GM18519 (cell line): ENCODE measurements at regions not wholly inside any gene's neighbourhood (a gene's known extent, or its start where the extent isn't known, plus 50 kb on each side); places are given as distances from the start of the nearest gene placed in this dataset.
"Not testable (repeated sequence)": the region's sequence is repeated elsewhere in the genome, so short reads cannot be mapped to it uniquely, and the experiment has no call there.

Experiments used
- ATAC-seq: cut with Tn5 transposase; IDR thresholded peaks from one replicate; pipeline ENCODE4 v1.9.1; 2021; ENCODE audit warnings: mild to moderate bottlenecking, moderate library complexity; ENCODE audit not compliant: unreplicated experiment, low FRiP score

- ATAC-seq = no peak
Observed at GRCh38 chr1:87398641-87399040, 70.0 kb downstream of the LMO4 start.

DNA sequence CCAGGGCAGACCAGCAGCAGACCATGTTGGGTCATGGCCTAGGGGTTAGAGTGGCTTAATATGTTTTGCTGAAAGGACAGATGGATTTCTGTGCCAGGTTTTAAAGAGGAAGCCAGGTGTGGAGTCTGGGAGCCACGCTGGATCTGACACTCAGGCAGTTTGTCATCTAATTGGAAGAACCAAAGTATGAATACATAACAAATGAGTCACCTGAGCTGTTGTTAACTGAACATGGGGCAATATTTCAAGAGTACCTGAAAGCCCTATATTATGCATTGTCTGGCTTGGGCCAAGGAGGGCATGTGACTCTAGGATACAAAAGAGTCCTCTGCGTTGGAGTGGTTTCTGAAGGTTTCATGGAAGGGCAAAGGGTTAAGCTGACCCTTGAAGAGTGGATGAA is 70.6 kb downstream of the LMO4 start:
- ATAC-seq = no peak

DNA sequence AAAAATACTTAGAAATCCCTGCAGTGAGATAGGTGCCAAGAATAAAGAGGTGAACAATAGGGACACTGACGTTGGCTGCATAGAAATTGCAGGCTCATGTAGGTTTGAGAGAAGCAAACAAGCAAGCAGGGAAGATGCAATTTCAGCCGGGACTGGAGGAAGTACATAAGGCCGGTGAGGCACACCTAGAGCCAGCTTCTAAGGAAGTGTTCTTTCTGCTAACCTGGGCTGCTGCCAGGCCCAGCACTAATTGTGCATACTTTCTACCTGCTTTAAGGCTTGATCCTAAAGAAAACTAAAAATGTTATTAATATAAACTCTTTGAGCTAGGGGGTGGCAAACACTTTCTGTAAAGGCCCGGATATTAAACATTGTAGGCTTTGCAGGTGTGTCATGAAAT is 71.0 kb downstream of the LMO4 start:
- ATAC-seq = no peak

DNA sequence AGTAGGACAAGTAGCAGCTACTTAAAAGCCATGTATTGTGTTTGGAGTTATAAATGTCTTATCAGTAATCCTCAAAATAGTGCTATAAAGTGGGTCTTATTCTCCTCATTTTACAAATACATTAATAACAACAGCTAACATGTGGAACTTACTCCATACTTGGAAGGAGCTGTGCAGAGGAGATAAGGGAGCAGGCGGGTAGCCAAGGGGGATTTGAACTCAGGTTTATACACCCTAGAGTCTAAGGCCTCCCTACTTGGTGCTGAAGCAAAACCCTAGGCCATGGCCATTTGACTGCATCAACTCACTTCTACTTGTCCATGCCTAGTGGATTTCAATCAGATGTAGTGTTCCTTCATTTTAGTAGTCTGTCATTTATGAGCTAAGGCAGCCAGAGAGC is 72.1 kb downstream of the LMO4 start:
- ATAC-seq = no peak

GRCh38 chr1:87402241-87403002 is 73.7 kb downstream of the LMO4 start:
- ATAC-seq = no peak

- no peak for ATAC-seq
Observed at GRCh38 chr1:87403061-87403820, 74.6 kb downstream of the LMO4 start.

DNA sequence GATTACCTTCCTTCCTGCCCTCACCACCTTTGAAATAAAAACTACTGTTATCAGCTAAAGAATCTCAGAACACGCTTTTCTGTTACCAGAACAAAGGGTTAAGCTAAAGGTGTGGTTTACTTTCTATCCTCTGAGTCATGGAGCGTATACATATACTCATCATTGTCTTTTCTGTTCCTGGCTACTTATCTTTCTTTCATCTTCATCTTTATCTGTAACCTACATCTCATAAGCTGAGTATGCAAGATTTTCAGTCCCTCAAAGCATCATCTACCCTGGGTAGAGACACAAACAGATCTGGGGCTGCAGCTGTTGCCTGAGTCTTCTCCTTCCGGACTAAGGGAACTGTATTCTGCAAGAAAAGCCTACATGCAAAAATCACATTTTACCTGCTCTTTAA is 75.6 kb downstream of the LMO4 start:
- ATAC-seq = no peak

GRCh38 chr1:87408665-87409248 is 80.1 kb downstream of the LMO4 start:
- ATAC-seq = no peak

GRCh38 chr1:87410776-87411480 is 82.2 kb downstream of the LMO4 start:
- no peak for ATAC-seq

- not testable (repeated sequence) for ATAC-seq
Observed at GRCh38 chr1:87413846-87414245, 85.2 kb downstream of the LMO4 start.

GRCh38 chr1:87418048-87418447 is 89.4 kb downstream of the LMO4 start:
- ATAC-seq = no peak

DNA sequence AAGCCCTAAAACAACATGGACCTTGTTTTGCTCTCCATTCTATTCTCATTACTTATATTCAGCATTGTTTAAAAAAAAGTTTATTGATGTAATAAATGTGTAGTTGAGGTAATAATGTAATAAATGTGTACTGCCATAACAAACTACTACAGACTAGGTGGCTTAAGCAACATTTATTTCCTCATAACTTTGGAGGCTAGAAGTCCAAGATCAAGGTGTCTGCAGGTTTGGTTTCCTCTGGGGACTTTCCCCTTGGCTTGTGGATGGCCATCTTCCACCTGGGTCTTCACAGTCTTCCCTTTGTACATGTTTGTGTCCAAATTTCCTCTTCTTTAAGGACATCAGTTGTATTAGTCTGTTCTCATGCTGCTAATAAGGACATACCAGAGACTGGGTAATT is 93.1 kb downstream of the LMO4 start:
- no peak for ATAC-seq

- ATAC-seq = no peak
Observed at GRCh38 chr1:87424541-87424940, 95.9 kb downstream of the LMO4 start.

DNA sequence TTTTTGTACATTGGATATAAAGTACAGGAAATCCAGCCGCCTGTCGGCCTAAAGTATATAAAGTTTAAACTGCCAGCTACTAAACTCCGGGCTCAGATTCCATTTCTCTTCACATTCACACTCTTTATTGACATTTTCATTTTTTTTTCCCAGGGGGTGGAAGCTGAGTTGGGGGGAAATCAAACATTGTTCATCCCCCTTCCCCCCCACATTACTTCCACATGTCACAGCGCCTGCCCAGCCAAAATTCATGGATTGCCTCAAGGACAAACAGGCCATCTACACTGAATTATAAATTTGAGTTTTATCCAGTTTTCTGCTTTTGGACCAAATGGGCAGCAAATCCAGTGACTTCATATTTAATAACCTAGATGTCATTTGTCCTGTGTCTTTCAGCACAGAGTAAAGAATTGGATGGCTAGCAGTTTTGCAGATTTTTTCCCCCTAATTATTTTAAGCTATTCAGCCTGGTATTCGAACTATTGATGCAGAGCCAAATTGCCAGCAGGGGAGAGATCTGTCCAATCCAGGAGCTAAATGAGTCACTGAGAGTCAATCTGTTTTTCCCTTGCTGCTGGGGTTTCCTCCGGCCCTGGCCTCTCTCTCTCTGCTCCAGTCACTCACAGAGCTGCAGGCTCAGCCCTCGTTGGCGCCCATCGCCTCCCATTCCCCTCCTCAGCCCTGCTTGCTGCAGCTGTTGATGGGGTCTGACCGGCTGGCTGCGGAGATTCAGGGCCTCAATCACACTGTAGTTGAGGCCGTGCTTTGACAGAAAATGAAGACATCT is 98.0 kb downstream of the LMO4 start:
- no peak for ATAC-seq

DNA sequence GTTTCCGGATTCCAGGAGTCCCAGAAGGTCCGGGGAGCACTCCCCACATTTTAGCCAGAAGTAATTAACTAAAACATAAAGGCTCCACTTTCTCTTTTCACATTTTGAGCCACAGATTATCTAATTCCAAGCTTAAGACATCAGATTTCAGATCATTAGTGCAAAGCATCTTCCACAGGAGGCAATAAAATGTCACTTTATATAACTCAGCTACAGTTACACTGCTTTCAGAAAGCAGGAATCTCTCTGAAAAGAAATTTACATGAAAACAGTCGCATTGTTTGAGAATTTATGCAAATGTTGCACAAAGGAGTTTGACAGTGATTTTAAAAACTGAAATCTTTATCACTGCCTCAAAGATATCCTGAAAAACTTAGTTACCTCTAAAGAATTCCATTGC is 99.7 kb downstream of the LMO4 start:
- no peak for ATAC-seq

DNA sequence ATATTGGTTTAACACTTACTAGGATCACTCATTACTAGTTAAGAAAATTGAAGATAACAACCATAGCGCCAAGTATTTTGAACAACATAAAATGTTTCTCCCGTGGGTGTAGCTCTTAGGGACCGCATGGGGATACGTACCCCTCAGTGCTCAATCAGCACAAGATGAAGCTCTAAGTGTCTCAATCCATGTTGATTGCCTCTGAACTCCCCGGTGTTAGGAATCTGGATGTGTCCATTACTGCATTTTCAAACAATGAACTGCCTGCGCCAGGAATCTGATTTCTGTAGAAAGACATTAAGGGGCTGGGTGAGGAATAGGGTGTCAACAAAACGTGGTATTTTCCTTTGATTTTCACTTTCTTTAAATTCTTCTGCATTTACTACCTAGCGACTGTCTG is 100.2 kb downstream of the LMO4 start:
- no peak for ATAC-seq

DNA sequence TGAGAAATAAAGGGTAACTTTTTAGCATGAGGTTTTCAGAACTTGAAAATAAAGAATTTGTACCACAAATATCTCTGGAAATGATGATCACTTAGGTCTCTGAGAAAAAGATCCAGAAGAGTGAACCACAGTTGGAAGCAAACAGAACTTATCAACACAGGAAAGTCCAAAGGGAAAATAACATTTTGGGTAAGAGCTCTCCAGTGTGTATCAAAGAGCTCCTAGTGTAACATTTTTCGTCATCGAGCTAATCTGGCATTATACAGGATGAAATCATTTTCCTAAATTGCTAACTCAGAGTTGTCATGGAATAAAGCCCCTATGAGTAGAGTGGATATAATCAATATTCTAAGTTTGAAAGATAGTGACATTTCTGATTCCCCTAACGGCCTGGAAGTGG is 104.0 kb downstream of the LMO4 start:
- no peak for ATAC-seq

DNA sequence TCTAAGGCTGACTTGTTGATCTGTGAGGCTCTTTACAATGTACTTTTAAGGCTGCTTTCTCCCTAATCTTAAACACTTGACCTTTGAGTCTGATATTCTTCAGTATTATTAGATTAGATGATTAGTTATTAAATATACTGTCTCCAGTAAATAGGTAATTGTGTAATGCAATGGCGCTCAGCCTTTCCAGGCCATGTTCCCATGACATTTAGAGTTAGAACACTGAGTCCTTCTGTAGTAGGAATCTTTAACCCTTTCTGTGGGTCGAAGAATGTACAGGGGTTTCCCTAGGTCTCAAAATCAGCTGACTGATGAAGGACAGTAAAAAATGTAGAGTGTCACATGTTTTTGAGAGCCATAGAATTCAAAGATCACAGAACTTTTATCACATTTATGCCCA is 104.4 kb downstream of the LMO4 start:
- not testable (repeated sequence) for ATAC-seq

DNA sequence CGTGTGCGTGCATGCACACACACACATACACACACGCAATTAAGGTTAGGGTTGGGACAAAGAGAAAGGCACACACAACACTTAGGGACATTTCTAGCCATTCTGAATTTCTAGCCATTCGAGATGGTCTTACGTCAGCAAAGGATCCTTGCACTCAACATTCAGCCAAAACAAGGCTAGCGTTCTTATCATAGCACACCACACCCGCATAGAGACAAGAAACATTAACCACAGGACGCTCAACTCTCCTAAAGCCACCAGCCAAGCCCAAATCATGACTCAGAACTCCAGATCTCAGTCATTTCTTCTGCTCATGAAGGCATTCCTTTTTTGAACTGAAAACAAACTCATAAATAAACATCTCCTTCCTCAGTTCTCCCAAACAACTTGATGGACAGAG is 106.8 kb downstream of the LMO4 start:
- no peak for ATAC-seq

- not testable (repeated sequence) for ATAC-seq
Observed at GRCh38 chr1:87436115-87436514, 107.4 kb downstream of the LMO4 start.
